HuH-7.5 (cell line): ENCODE measurements at regions not wholly inside any gene's neighbourhood (a gene's known extent, or its start where the extent isn't known, plus 50 kb on each side); places are given as distances from the start of the nearest gene placed in this dataset.

Experiments used
- DNase-seq: peaks from one replicate; pipeline ENCODE4 v3.0.0; 2011; ENCODE audit warnings: low spot score

GRCh38 chr16:13291591-13292333 is 390.4 kb downstream of the SHISA9 start:
- no peak for DNase-seq

DNA sequence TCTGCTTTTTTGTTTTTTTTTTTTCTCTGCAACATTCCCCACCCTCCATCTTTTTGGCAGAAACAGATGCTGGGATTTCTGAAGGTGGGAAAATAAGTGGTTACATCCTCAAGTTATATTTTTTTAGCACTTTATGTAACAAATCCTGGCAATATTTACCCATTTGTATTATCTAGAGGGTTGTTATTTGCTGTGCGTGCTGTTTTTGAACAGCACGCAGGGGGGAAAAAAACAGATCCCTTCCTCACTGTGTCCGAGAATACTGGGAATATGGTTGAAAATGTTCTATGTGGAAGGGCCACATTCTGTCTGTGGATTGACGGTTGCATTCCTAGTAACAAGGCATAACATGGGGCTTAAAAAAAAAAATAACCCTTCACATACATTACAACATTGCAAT is 394.8 kb downstream of the SHISA9 start:
- DNase-seq, result no peak

GRCh38 chr16:13298666-13299065 is 397.3 kb downstream of the SHISA9 start:
- DNase-seq, result no peak

- no peak for DNase-seq
These were observed 398.9 kb downstream of the SHISA9 start for GRCh38 chr16:13300066-13300840.

DNA sequence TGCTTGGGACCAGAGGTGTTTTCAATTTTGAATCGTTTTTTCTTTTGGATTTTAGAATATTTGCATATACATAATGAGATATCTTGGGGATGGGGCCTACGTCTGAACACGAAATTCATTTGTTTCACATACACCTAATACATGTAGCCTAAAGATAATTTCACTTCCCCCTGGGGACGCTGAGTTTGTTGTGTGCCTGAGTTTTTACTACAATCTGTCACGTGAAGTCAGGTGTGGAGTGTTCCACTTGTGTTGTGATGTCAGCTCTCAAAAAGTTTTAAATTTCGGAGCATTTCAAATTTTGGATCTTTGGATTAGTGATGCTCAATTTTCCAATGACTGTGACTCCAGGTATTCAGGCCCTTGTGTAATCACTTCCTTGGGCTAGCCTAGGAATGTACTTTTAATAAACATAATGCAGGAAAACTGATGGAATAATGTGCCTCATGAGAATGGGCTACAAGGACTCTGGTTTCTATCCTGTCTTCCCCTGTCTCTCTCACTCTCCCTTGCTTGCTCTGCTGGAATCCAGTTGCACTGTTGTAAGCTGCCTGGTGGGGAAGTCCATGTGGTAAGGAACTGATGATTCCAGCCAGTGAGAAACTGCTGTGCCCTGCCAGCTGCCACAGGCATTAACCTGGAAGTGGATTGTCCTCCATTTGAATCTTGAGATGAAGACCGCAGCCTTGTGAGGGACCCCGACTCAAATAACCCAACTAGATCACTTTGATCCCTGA is 403.8 kb downstream of the SHISA9 start:
- no peak for DNase-seq

DNA sequence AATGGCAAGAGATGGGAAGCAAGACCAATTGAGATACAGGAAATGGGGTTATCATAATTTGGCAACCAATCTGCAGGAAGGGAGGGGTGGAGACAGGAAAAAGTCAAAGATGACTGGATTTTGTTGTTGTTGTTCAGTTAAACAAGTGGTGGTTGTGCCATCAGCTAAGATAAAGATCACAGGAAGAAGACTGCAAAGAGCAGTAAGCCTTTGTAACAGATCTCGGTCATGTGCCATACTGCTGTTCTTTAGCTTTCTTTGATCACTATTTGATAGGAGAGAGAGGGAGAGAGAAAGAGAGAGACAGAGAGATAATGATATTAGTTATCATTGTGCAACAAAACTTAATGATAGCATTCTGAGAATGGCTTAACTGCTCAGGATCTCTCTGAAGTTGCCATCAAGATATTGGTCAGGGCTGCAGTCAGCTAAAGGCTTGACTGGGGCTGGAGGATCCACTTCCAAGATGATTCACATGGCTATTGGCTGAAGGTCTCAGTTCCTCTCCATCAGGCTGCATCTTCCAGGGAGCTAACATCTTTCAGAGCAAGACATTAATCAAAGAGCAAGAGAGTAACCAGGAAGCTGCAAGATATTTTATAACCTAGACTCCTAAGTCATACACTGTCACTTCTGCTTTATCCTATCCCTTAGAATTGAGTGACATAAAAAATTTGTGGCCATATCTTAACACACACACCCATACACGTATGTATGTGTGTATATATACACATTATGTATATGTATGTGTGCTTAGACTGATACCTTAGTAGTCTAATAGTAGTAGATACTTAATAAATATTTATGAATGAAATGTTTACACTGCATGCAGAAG is 405.0 kb downstream of the SHISA9 start:
- DNase-seq, result no peak

DNA sequence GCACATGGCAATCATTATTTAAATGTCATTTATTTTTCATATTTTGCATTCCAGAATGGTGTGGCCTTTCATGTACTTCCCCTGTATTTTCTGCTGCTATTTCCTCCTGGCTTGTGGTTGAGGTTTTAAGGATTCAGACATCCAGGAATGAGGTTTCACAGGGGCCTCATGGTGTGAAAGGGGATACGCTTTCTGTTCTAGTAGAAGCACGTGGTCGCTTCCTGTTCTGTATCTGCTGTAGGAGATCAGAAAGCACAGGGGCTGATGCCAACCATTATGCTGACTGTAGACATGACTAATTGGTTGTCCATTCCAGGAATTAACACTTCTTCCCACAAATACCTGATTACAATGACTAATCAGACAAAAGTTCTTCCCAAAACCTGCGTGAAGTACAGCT is 405.9 kb downstream of the SHISA9 start:
- DNase-seq, result no peak

DNA sequence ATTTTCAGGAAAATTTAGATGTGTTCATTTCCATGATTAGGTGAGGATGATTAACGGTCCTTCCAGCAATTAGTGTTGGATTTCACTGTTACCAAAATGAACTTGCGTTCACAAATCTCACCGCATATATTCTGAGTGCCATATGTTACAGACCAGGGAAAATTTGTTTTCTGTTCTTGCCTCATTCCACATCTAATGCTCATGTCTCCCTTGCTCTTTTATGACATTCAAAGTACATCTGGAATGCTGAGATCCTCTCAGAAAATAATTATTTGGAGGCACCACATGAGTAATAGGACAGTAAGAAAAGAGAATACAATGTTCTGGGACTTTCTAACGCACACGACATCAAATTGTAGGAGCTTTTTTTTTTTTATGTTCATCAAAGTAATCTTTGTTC is 406.5 kb downstream of the SHISA9 start:
- DNase-seq, result no peak

- DNase-seq, result no peak
These were observed 410.7 kb downstream of the SHISA9 start for GRCh38 chr16:13312063-13312462.

- no peak for DNase-seq
These were observed 412.0 kb downstream of the SHISA9 start for GRCh38 chr16:13313351-13313750.

DNA sequence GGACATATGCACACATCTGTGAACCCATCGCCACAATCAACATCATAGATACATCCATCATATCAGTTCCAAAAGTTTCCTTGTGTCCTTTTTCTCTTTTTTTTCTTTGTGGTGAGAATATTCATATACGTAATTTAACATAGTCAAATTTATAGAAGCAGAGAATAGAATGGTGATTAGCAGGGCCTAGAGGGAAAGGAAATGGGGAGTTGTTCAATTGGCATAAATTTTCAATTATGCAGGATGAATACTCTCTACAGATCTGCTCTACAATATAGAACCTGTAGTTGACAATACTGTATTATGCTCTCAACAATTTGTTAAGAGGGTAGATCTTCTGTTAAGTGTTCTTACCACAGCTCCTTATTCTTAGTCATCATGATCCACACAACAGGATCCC is 413.2 kb downstream of the SHISA9 start:
- DNase-seq, result no peak

- DNase-seq, result no peak
These were observed 414.4 kb downstream of the SHISA9 start for GRCh38 chr16:13315642-13316427.

DNA sequence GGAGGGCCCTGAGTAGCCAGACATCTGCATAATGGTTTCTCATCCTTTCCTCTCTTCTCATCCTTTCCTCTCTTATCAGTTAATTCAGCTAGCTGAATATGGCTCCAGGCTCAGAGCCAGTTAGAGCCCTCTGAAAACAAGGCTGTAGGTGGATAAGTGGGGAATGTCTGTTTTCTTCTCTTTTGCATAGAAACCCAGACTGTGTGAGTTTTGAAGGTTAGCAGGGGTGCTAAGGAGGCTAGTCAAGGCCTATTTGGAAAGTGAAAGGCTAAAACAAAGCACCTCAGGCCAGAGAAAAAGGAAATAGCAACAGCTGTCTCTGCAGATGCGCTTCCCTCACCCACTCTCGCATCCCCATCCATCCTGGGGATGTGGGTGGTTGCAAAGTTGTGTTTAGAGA is 420.9 kb downstream of the SHISA9 start:
- DNase-seq, result no peak

DNA sequence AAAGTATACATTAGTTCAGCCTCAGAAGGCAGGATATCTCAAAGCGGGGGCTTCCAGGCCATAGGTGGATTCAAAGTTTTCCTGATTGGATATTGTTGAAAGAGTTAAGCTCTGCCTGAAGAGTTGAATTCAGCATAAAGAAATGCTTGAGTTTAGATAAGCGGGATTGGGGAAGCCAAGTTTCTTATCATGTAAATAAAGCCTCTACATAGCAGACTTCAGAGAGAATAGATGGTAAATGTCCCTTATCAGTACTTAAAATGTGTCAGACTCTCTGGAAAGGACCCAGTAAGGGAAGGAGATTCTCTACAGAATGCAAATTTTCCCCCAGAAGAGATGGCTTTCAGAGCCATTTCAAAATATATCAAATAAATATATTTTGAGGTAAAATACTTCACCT is 423.5 kb downstream of the SHISA9 start:
- no peak for DNase-seq

DNA sequence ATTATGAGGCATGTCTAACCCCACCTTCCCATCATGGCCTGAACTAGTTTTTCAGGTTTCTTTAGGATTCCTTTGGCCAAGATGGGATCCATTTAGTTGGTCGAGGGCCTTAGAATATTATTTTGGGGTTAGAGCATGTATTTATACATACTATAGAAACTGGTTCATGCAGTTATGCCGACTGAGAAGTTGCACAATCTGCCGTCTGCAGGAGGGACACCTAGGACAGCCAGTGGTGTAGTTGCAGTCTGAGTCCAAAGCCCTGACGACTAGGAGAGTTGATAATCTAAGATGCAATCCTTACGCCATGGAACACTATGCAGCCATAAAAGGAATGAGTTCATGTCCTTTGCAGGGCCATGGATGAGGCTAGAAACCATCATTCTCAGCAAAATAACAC is 424.0 kb downstream of the SHISA9 start:
- no peak for DNase-seq

- no peak for DNase-seq
These were observed 430.5 kb downstream of the SHISA9 start for GRCh38 chr16:13331918-13332317.

DNA sequence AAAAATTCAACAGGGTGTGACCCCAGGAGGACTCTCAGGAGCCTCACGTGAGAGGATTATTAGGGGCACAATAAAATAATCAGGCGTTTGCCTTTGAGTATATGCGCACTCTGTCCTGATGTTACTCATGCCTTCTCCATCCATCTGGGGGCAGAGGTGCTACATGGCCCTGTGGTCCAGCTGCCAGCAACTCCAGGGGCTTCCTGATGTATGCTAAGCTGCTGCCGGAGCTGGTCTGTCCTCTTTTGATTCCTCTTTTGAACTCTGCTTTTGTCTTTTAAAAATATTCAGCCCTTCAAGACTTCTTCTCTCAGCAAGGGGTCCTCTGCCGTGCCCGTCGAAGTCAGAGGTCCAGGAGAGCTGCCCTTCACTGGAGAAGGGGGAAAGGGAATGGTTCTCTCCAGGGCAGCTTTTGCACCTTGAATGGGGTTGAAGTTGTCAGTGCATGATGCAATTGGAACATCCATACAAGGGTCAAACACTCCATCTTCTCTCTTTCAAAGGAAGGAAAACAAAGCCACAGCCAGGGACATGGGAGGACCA is 431.4 kb downstream of the SHISA9 start:
- DNase-seq, result no peak

DNA sequence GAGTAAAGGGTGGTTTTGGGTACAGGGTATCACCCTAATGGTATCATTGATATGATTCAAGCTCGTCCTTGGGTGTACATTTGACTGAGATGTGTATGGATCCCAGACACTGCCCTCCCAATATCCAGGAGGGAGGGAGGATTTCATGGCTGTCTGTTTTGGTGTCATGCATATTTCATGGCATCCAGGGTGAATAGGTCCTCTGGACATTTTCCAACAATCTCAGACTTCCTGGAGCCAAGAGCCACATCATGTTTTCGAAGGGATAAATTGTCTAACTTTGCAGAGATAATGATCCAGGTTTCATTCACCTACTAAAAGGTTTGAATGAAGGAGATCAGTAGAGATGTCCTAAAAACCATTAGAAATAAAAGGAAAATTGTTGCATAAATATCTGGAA is 431.9 kb downstream of the SHISA9 start:
- DNase-seq, result no peak

GRCh38 chr16:13335879-13336278 is 434.5 kb downstream of the SHISA9 start:
- no peak for DNase-seq

- no peak for DNase-seq
These were observed 434.9 kb downstream of the SHISA9 start for GRCh38 chr16:13336335-13336734.
